HepG2 (cell line): ENCODE measurements at regions not wholly inside any gene's neighbourhood (a gene's known extent, or its start where the extent isn't known, plus 50 kb on each side); places are given as distances from the start of the nearest gene placed in this dataset.

Experiments used
- ATAC-seq: fragments of 200-7000 bp; cut with Tn5 transposase; 3 replicates; pipeline ENCODE4 v1.9.1; 2020; ENCODE audit warnings: mild to moderate bottlenecking, moderate library complexity
- BruUV-seq: library from RNA; stranded (reverse); fragments of 400-500 nt; replicated peaks from 2 replicates; lab custom pipeline; 2021; lab: Mats Ljungman, UMichigan
- CTCF ChIA-PET: fragments of 300-600 bp; formaldehyde crosslinking; extraction: SDS; loops from one replicate; lab custom pipeline; 2021; ENCODE audit warnings: low total read pairs, inconsistent platforms, low intra/inter-chr PET ratio; lab: Yijun Ruan, JAX
- POLR2A ChIA-PET: fragments of 350-600 bp; sonication (Branson Sonifier 250); formaldehyde crosslinking; loops from one replicate; lab custom pipeline; 2020; ENCODE audit warnings: antibody characterized with exemption, inconsistent platforms; lab: Yijun Ruan, JAX
- DNase-seq: peaks from one replicate; pipeline ENCODE4 v3.0.0-alpha.2; 2015; ENCODE audit warnings: low spot score
- FAIRE-seq: peaks from 3 replicates; lab custom pipeline; 2011; peaks lifted over from hg19 to GRCh38; lab: Jason Lieb, UNC
- H2AFZ ChIP-seq: one replicate; pipeline ENCODE4 v1.6.1; 2011; ENCODE audit warnings: low read length, inconsistent platforms
- H3K27ac ChIP-seq: fragments of 300-600 bp; 3 replicates; pipeline ENCODE4 v1.8.0; 2011; ENCODE audit warnings: mixed run types, mild to moderate bottlenecking, mixed read lengths, low read length, inconsistent platforms; ENCODE audit not compliant: insufficient read depth; ENCODE audit errors: extremely low read length
- H3K27me3 ChIP-seq, 2 experiments: fragments of 200-600 bp in 1 of 2; 2 replicates in 1 of 2; 3 replicates in 1 of 2; pipeline versions ENCODE4 v1.6.0 to v1.8.0; 2011; ENCODE audit warnings: low read length in 2 of 2, mild to moderate bottlenecking in 2 of 2, moderate library complexity in 2 of 2, inconsistent platforms in 1 of 2; ENCODE audit not compliant: insufficient read depth in 2 of 2, control insufficient read depth in 1 of 2
- H3K36me3 ChIP-seq, 2 experiments: fragments of 200-600 bp in 1 of 2; replicated peaks in 1 of 2; 2 replicates in 1 of 2; 3 replicates in 1 of 2; pipeline versions ENCODE4 v1.5.1 to v1.8.0; 2011; ENCODE audit warnings: low read length in 2 of 2, inconsistent platforms in 1 of 2; ENCODE audit not compliant: insufficient read depth in 2 of 2, control insufficient read depth in 1 of 2
- H3K4me1 ChIP-seq: 2 replicates; pipeline ENCODE4 v1.5.1; 2012; ENCODE audit warnings: low read length, inconsistent platforms; ENCODE audit not compliant: insufficient read depth
- H3K4me2 ChIP-seq: 2 replicates; pipeline ENCODE4 v1.6.0; 2011; ENCODE audit warnings: low read depth, low read length, inconsistent platforms
- H3K4me3 ChIP-seq, 3 experiments: fragments of 200-600 bp in 1 of 3; sonication (generic), shearing (Covaris generic) in 1 of 3; replicated peaks in 1 of 3; 2 replicates each; pipeline ENCODE4 v1.5.1; 2011 to 2016; ENCODE audit warnings: low read length in 3 of 3, inconsistent platforms in 2 of 3, low read depth in 2 of 3, mild to moderate bottlenecking in 2 of 3, control low read depth in 1 of 3, mixed read lengths in 1 of 3; ENCODE audit not compliant: insufficient read depth in 1 of 3
- H3K79me2 ChIP-seq: one replicate; pipeline ENCODE4 v1.6.1; 2011; ENCODE audit warnings: low read length, inconsistent platforms; ENCODE audit not compliant: insufficient read depth
- H3K9ac ChIP-seq: 2 replicates; pipeline ENCODE4 v1.6.0; 2011; ENCODE audit warnings: mild to moderate bottlenecking, low read depth, low read length, inconsistent platforms; ENCODE audit not compliant: insufficient read depth
- H3K9me3 ChIP-seq: 2 replicates; pipeline ENCODE4 v1.5.1; 2012; ENCODE audit warnings: mild to moderate bottlenecking, low read length
- H4K20me1 ChIP-seq: 2 replicates; pipeline ENCODE4 v1.6.0; 2011; ENCODE audit warnings: inconsistent platforms, mild to moderate bottlenecking, low read length, moderate library complexity; ENCODE audit not compliant: insufficient read depth
- BATF2 ChIP-seq: sonication (generic); formaldehyde crosslinking; IDR thresholded peaks from 2 replicates; pipeline ENCODE4 v1.8.0; 2022; ENCODE audit warnings: mild to moderate bottlenecking, missing genetic modification reagents, moderate library complexity
- CTCF ChIP-seq: sonication (generic); formaldehyde crosslinking; IDR thresholded peaks from 2 replicates; pipeline ENCODE4 v1.5.0; 2020; ENCODE audit warnings: mild to moderate bottlenecking, missing genetic modification reagents, moderate library complexity
- MTERF4 ChIP-seq: sonication (generic); formaldehyde crosslinking; IDR thresholded peaks from 2 replicates; pipeline ENCODE4 v1.8.0; 2023; ENCODE audit warnings: mild to moderate bottlenecking, missing genetic modification reagents
- REL ChIP-seq: sonication (generic); formaldehyde crosslinking; conservative IDR thresholded peaks from 2 replicates; pipeline ENCODE4 v1.8.0; 2022; ENCODE audit warnings: mild to moderate bottlenecking, missing genetic modification reagents, moderate library complexity
- ZBTB14 ChIP-seq: sonication (generic); formaldehyde crosslinking; IDR thresholded peaks from 2 replicates; pipeline ENCODE4 v1.4.0; 2020; ENCODE audit warnings: missing genetic modification reagents
- ZNF235 ChIP-seq: sonication (generic); formaldehyde crosslinking; IDR thresholded peaks from 2 replicates; pipeline ENCODE4 v1.8.1; 2023; ENCODE audit warnings: mild to moderate bottlenecking, missing genetic modification reagents, borderline replicate concordance
- ZNF367 ChIP-seq: sonication (generic); formaldehyde crosslinking; IDR thresholded peaks from 2 replicates; pipeline ENCODE4 v1.4.0; 2020; ENCODE audit warnings: missing genetic modification reagents, borderline replicate concordance
- ZNF678 ChIP-seq: sonication (generic); formaldehyde crosslinking; IDR thresholded peaks from 2 replicates; pipeline ENCODE4 v1.4.0; 2020; ENCODE audit warnings: mild to moderate bottlenecking, missing genetic modification reagents
- WGBS: methylation state at CpG from one replicate; pipeline ENCODE4 v1.1.6; 2017; ENCODE audit warnings: low lambda C conversion rate; 5-methylcytosine and 5-hydroxymethylcytosine counted together
- in situ Hi-C: cut with HindIII; loops from 2 replicates; pipeline ENCODE4 v1.10.0; 2017; ENCODE audit warnings: low pct_unique_long_range_greater_than_20kb; ENCODE audit not compliant: extremely low pct_ligation_motif_present
- intact Hi-C: fragments of 100-400 bp; cut with micrococcal nuclease; formaldehyde crosslinking; loops from one replicate; pipeline ENCODE4 v1.10.0; 2022; ENCODE audit not compliant: unreplicated experiment

- Histone ChIP-seq H4K20me1 (no peaks in the 10 kb centered on the region), H2AFZ (no peak overlapping the region), H3K27ac (no peak overlapping the region), H3K9ac (no peak overlapping the region), H3K4me3 (no peak overlapping the region), H3K9me3 (no peaks in the 10 kb centered on the region), H3K27me3 (no peaks in the 10 kb centered on the region), H3K4me2 (no peak overlapping the region), H3K79me2 (no peaks in the 10 kb centered on the region)
- DNase-seq, result no peak
- in situ Hi-C loops (no loop called here), intact Hi-C loops (no loop called here)
- WGBS, result 0% methylated on average over 3 of the region's 3 CpGs
- no peak for ATAC-seq
- POLR2A ChIA-PET, result no interaction called here
- CTCF ChIA-PET, result no interaction called here
- no TSS peak for BruUV-seq
- no peak for FAIRE-seq
- TF ChIP-seq ZNF235, result no peak
- no peak for TF ChIP-seq ZNF678 (CRISPR knock-in tag)
- TF ChIP-seq ZBTB14 (CRISPR knock-in tag), result no peak
- no peak for TF ChIP-seq REL (CRISPR knock-in tag)
- TF ChIP-seq, all 625 proteins: peak for 0
- H3K4me1 ChIP-seq, result no peaks in the 10 kb centered on the region
- H3K36me3 ChIP-seq, result no peaks in the 10 kb centered on the region
These were observed 965.5 kb upstream of the ATXN8OS start for GRCh38 chr13:69142101-69142500.

GRCh38 chr13:69124996-69125395, 982.6 kb upstream of the ATXN8OS start:
- no peaks in the 10 kb centered on the region for H3K9me3 ChIP-seq
- in situ Hi-C loops, result no loop called here
- no peaks in the 10 kb centered on the region for H3K4me1 ChIP-seq
- FAIRE-seq, result no peak
- no peaks in the 10 kb centered on the region for H4K20me1 ChIP-seq
- H3K4me2 ChIP-seq, result no peak overlapping the region
- no peak overlapping the region for H2AFZ ChIP-seq
- TF ChIP-seq ZNF367 (CRISPR knock-in tag) (no peak), MTERF4 (CRISPR knock-in tag) (no peak), CTCF (no peak), BATF2 (CRISPR knock-in tag) (no peak)
- no peak for ATAC-seq
- DNase-seq, result no peak
- no TSS peak for BruUV-seq
- 0% methylated on average over 2 of the region's 2 CpGs for WGBS
- no peak overlapping the region for H3K4me3 ChIP-seq
- intact Hi-C loops, result no loop called here
- no peaks in the 10 kb centered on the region for H3K27me3 ChIP-seq
- no peak overlapping the region for H3K27ac ChIP-seq
- no peaks in the 10 kb centered on the region for H3K36me3 ChIP-seq
- H3K79me2 ChIP-seq, result no peaks in the 10 kb centered on the region
- H3K9ac ChIP-seq, result no peak overlapping the region
- ChIA-PET POLR2A (no interaction called here), CTCF (no interaction called here)
